ENCODE measurements at regions not wholly inside any gene's neighbourhood (a gene's known extent, or its start where the extent isn't known, plus 50 kb on each side); places are given as distances from the start of the nearest gene placed in this dataset.

DNA sequence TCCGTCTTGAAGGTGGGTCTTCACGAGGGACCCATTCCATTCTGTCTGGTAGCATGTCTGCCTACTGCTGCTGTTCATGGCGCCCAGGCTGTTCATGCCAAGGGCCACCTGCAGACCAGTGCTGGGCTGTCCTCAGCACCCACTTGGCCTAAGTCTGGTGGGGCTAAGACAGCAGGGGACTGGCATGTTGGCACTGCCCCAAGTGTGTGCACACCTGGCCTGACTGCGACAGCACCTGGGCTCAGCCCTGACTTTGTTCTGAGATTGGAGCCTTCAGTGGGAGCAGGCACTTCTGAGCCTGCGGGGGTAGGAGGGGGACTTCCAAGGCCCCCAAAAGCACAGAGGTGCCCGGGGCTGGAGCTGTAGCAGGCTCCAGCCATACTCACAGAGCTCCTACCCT is 250.8 kb upstream of the EDNRB start:
- TF ChIP-seq CTCF (IDR thresholded peaks at IDR 0.05; ENCODE audit: control insufficient read depth, extremely low read depth, insufficient read depth), result no peak
- no peak for DNase-seq (ENCODE audit: low read depth)
- H3K4me3 ChIP-seq (ENCODE audit: low read depth, low read length), result no peak overlapping the region

DNA sequence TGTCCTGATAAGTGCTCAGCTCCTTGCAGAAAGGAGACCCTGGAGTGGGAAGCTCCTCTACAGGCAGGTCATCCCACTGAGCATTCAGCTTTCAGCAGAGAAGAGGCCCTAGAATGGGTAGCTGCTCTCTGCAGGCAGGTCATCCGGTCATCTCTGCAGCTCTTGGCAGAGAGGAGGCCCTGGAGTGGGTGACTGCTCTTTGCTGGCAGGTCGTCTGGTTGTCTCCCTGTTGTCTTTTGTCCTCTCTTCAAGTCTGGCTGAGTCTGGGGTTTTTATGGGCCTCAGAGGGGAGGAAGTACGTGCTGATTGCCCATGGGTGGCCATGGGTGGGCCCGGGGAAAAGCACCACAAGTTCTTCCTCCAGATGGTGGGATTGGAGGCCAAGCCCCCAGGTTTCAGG is 250.3 kb upstream of the EDNRB start:
- no peak for DNase-seq (ENCODE audit: low read depth)
- H3K4me3 ChIP-seq (ENCODE audit: low read depth, low read length), result no peak overlapping the region
- no peak for TF ChIP-seq CTCF (IDR thresholded peaks at IDR 0.05; ENCODE audit: control insufficient read depth, extremely low read depth, insufficient read depth)

DNA sequence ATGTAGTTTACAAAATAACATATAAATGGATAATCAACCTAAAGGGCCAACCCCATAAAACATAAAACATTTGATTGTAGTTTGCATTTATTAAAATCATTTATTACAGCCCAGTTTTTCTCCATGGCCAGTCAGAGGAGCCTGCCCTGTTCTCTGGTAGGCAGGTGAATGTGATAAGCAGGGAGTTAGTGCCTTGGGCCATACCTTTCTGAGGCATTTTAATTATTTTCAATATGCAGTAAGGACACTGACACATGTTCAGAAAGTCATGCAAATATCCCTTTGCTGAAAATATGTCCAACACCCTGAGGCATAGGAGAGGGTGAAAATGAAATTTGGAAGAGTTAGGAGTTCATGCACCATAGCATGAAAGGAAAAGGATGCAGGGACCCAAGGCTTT is 242.6 kb upstream of the EDNRB start:
- TF ChIP-seq CTCF (IDR thresholded peaks at IDR 0.05; ENCODE audit: control insufficient read depth, extremely low read depth, insufficient read depth), result no peak
- H3K4me3 ChIP-seq (ENCODE audit: low read depth, low read length), result no peak overlapping the region
- DNase-seq (ENCODE audit: low read depth), result no peak

- TF ChIP-seq CTCF (IDR thresholded peaks at IDR 0.05; ENCODE audit: control insufficient read depth, extremely low read depth, insufficient read depth), result no peak
- no peak for DNase-seq (ENCODE audit: low read depth)
- H3K4me3 ChIP-seq (ENCODE audit: low read depth, low read length), result no peak overlapping the region
Observed at GRCh38 chr13:78160793-78161192, 242.2 kb upstream of the EDNRB start.

DNA sequence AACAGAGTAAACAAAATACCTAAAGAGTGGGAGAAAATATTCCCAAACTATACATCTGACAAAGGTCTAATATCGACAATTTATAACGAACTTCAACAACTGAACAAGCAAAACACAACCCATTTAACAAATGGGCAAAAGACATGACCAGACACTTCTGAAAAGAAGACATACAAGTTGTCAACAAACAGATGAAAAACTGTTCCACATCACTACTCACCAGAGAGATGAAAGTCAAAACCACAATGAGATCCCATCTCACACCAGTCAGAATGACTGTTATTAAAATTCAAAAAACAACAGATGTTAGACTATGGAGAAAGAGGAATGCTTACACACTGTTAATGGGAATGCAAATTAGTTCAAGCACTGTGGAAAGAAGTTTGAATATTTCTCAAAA is 233.8 kb upstream of the EDNRB start:
- DNase-seq (ENCODE audit: low read depth), result no peak
- H3K4me3 ChIP-seq (ENCODE audit: low read depth, low read length), result no peak overlapping the region
- no peak for TF ChIP-seq CTCF (IDR thresholded peaks at IDR 0.05; ENCODE audit: control insufficient read depth, extremely low read depth, insufficient read depth)

GRCh38 chr13:78147905-78148304 is 229.3 kb upstream of the EDNRB start:
- H3K4me3 ChIP-seq (ENCODE audit: low read depth, low read length), result no peak overlapping the region
- TF ChIP-seq CTCF (IDR thresholded peaks at IDR 0.05; ENCODE audit: control insufficient read depth, extremely low read depth, insufficient read depth), result no peak
- no peak for DNase-seq (ENCODE audit: low read depth)

DNA sequence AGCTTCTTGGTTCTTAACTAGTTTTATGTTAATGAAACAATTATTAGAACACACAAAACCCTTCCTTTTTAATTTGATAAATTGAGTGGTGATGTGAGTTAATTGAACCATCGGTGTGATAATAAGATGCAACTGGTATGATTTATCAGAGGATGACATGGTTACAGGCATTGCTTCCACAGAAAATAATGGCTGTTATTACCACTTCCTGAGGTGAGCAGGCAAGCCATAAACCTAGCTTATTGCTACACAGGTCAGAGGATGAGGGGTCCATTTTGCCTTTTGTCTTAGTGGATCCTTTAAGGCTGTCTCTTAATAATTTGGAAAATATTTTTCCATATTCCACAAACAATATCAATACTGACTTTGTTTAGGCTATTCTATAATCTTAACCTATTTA is 226.6 kb upstream of the EDNRB start:
- DNase-seq (ENCODE audit: low read depth), result no peak
- H3K4me3 ChIP-seq (ENCODE audit: low read depth, low read length), result no peak overlapping the region
- TF ChIP-seq CTCF (IDR thresholded peaks at IDR 0.05; ENCODE audit: control insufficient read depth, extremely low read depth, insufficient read depth), result no peak

All from LNCaP clone FGC (cell line).